ENCODE measurements at regions not wholly inside any gene's neighbourhood (a gene's known extent, or its start where the extent isn't known, plus 50 kb on each side); places are given as distances from the start of the nearest gene placed in this dataset.

DNA sequence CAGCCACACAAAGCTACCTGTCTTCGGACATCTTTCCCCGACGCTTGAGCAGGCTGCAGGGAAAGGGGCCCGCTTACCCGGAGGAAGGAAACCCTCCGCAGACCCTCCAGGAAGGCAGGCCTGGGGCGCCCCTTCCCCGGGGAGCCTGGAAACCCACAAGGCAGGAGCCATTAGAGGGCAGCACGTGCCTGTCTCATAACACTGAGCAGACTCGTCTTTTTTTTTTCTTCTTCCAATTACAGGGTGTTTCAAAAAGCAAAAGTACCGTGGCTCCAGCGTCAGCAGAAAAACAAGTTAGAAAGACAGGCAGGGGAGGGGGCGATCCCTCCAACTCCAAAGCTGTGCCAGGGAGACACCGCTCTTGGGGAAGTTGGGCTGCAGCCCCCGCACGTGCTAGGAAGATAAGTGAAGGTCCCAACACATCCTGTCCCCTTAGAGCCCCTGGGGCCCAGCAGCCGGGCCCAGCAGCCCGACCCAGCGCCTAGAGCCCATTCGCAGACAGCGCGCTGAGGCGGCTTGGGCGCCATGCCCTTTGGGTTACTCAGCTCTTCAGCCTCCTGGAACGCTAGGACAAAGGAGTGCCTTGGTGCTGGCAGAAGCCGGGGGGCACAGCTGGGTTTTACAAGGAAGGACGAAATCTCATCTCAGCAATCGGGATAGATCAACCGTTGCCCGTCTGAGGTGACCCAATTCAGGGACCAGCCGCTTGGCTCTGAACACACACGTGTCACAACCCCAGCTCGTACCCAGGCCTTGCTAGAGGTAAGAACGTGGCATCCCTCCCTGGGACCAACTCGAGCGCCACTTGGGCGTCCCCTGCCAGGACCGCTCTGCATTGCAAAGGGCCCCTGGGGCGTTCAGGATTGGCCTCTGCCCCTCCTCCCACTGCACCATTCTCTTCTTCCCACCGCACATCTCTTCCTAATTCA lies 136.3 kb downstream of the LY86 start:
- TF ChIP-seq, protein P1, sequence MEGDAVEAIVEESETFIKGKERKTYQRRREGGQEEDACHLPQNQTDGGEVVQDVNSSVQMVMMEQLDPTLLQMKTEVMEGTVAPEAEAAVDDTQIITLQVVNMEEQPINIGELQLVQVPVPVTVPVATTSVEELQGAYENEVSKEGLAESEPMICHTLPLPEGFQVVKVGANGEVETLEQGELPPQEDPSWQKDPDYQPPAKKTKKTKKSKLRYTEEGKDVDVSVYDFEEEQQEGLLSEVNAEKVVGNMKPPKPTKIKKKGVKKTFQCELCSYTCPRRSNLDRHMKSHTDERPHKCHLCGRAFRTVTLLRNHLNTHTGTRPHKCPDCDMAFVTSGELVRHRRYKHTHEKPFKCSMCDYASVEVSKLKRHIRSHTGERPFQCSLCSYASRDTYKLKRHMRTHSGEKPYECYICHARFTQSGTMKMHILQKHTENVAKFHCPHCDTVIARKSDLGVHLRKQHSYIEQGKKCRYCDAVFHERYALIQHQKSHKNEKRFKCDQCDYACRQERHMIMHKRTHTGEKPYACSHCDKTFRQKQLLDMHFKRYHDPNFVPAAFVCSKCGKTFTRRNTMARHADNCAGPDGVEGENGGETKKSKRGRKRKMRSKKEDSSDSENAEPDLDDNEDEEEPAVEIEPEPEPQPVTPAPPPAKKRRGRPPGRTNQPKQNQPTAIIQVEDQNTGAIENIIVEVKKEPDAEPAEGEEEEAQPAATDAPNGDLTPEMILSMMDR (IDR thresholded peaks at IDR 0.05): peak; percentile 80
- TF ChIP-seq ZFX (IDR thresholded peaks at IDR 0.05; ENCODE audit: borderline replicate concordance): no peak

Measured in 22Rv1 (cell line).